Uterus (tissue), 2 donors: ENCODE measurements at regions not wholly inside any gene's neighbourhood (a gene's known extent, or its start where the extent isn't known, plus 50 kb on each side); places are given as distances from the start of the nearest gene placed in this dataset.

Source experiments
- POLR2A ChIP-seq, 2 donors: fragments of 450-650 bp; IDR thresholded peaks; one replicate each; pipeline ENCODE4 v1.6.1; 2016; ENCODE audit warnings: antibody characterized with exemption in 2 of 2, mild to moderate bottlenecking in 1 of 2, moderate library complexity in 1 of 2
- TF ChIP-seq, protein P1 (sequence below), 4 experiments: fragments of 200-600 bp in 2 of 4; fragments of 450-650 bp in 2 of 4; sonication (generic) in 2 of 4; IDR thresholded peaks; one replicate each; pipeline ENCODE4 v1.5.1; 2016 to 2019; ENCODE audit warnings: antibody characterized with exemption in 4 of 4, mild to moderate bottlenecking in 2 of 4, moderate library complexity in 1 of 4

DNA sequence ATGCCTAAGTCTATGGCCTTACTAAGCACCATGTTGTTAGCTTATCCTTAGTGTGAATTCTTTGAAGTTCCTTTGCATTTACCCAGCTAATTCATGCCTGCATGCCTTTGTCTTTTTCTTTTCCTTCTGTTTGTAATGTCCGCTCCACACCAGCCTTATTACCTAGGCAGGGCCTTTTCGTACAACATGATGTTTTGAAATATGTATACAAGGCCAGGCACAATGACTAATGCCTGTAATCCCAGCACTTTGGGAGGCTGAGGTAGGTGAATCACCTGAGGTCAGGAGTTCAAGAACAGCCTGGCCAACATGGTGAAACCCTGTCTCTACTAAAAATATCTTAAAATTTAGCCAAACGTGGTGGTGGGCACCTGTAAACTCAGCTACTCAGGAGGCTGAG, 1636.5 kb upstream of the SEL1L start:
- TF ChIP-seq POLR2A (IDR thresholded peaks at IDR 0.05): no peak
- TF ChIP-seq, protein P1, sequence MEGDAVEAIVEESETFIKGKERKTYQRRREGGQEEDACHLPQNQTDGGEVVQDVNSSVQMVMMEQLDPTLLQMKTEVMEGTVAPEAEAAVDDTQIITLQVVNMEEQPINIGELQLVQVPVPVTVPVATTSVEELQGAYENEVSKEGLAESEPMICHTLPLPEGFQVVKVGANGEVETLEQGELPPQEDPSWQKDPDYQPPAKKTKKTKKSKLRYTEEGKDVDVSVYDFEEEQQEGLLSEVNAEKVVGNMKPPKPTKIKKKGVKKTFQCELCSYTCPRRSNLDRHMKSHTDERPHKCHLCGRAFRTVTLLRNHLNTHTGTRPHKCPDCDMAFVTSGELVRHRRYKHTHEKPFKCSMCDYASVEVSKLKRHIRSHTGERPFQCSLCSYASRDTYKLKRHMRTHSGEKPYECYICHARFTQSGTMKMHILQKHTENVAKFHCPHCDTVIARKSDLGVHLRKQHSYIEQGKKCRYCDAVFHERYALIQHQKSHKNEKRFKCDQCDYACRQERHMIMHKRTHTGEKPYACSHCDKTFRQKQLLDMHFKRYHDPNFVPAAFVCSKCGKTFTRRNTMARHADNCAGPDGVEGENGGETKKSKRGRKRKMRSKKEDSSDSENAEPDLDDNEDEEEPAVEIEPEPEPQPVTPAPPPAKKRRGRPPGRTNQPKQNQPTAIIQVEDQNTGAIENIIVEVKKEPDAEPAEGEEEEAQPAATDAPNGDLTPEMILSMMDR (IDR thresholded peaks at IDR 0.05): no peak
